HepG2 (cell line): ENCODE measurements at regions not wholly inside any gene's neighbourhood (a gene's known extent, or its start where the extent isn't known, plus 50 kb on each side); places are given as distances from the start of the nearest gene placed in this dataset.
A peak's percentile ranks its signal among the peaks of the same experiment; 100 is the strongest.

Source experiments
- CEBPG ChIP-seq: IDR thresholded peaks from 2 replicates; pipeline ENCODE4 v1.6.1; 2016
- EP300 ChIP-seq, 3 experiments: sonication (generic) in 1 of 3; formaldehyde crosslinking in 1 of 3; IDR thresholded peaks; 2 replicates each; pipeline versions ENCODE4 v1.5.1 to v1.6.1; 2011 to 2020; ENCODE audit warnings: low read depth in 2 of 3, low read length in 2 of 3, borderline replicate concordance in 1 of 3, improper control_type of control experiment in 1 of 3, mild to moderate bottlenecking in 1 of 3, missing genetic modification reagents in 1 of 3, moderate library complexity in 1 of 3
- GABPB1 ChIP-seq: IDR thresholded peaks from 2 replicates; pipeline ENCODE4 v1.6.1; 2016; ENCODE audit warnings: mild to moderate bottlenecking, missing genetic modification reagents, moderate library complexity, missing compliant biosample characterization
- HNF4A ChIP-seq: sonication (generic); formaldehyde crosslinking; IDR thresholded peaks from 2 replicates; pipeline ENCODE4 v1.4.0; 2020; ENCODE audit warnings: missing genetic modification reagents
- HOXA3 ChIP-seq: sonication (generic); formaldehyde crosslinking; IDR thresholded peaks from 2 replicates; pipeline ENCODE4 v1.5.0; 2020; ENCODE audit warnings: missing genetic modification reagents
- KDM1A ChIP-seq: IDR thresholded peaks from 2 replicates; pipeline ENCODE4 v1.6.1; 2016; ENCODE audit warnings: missing compliant biosample characterization
- KDM4B ChIP-seq: sonication (generic); formaldehyde crosslinking; IDR thresholded peaks from 2 replicates; pipeline ENCODE4 v1.4.0; 2020; ENCODE audit warnings: missing genetic modification reagents
- KDM5B ChIP-seq: sonication (generic); formaldehyde crosslinking; IDR thresholded peaks from 2 replicates; pipeline ENCODE4 v1.4.0; 2020; ENCODE audit warnings: missing genetic modification reagents, mild to moderate bottlenecking, borderline replicate concordance
- KLF6 ChIP-seq: IDR thresholded peaks from 2 replicates; pipeline ENCODE4 v1.8.0; 2016; ENCODE audit warnings: missing biosample characterization, missing genetic modification reagents
- MED13 ChIP-seq: sonication (generic); formaldehyde crosslinking; IDR thresholded peaks from 2 replicates; pipeline ENCODE4 v1.5.0; 2020; ENCODE audit warnings: missing genetic modification reagents
- POGZ ChIP-seq: sonication (generic); formaldehyde crosslinking; IDR thresholded peaks from 2 replicates; pipeline ENCODE4 v1.4.0; 2020; ENCODE audit warnings: mild to moderate bottlenecking, missing genetic modification reagents
- RBAK ChIP-seq: sonication (generic); formaldehyde crosslinking; IDR thresholded peaks from 2 replicates; pipeline ENCODE4 v1.5.1; 2020; ENCODE audit warnings: mild to moderate bottlenecking, missing genetic modification reagents
- SETDB1 ChIP-seq: sonication (generic); formaldehyde crosslinking; IDR thresholded peaks from 2 replicates; pipeline ENCODE4 v1.5.1; 2020; ENCODE audit warnings: missing genetic modification reagents, mild to moderate bottlenecking, borderline replicate concordance
- STAG1 ChIP-seq: sonication (generic); formaldehyde crosslinking; IDR thresholded peaks from 2 replicates; pipeline ENCODE4 v1.4.0; 2020; ENCODE audit warnings: missing genetic modification reagents
- TARDBP ChIP-seq: sonication (generic); formaldehyde crosslinking; IDR thresholded peaks from 2 replicates; pipeline ENCODE4 v1.8.0; 2022; ENCODE audit warnings: mild to moderate bottlenecking, missing genetic modification reagents
- ZFP36 ChIP-seq: fragments of 150-350 bp; IDR thresholded peaks from 2 replicates; pipeline ENCODE4 v1.6.1; 2018; ENCODE audit warnings: borderline replicate concordance, low read length, low read depth; ENCODE audit not compliant: partially characterized antibody
- ZKSCAN1 ChIP-seq: fragments of 150-350 bp; IDR thresholded peaks from 2 replicates; pipeline ENCODE4 v1.6.1; 2014; ENCODE audit warnings: low read length
- ZKSCAN8 ChIP-seq: IDR thresholded peaks from 2 replicates; pipeline ENCODE4 v1.6.1; 2016; ENCODE audit warnings: borderline replicate concordance, missing genetic modification reagents, missing compliant biosample characterization
- ZMYM3 ChIP-seq: sonication (generic); formaldehyde crosslinking; IDR thresholded peaks from 2 replicates; pipeline ENCODE4 v1.5.1; 2020; ENCODE audit warnings: mild to moderate bottlenecking, missing genetic modification reagents
- ZNF24 ChIP-seq: fragments of 450-650 bp; IDR thresholded peaks from 2 replicates; pipeline ENCODE4 v1.6.1; 2017; ENCODE audit warnings: antibody characterized with exemption, mild to moderate bottlenecking
- ZNF3 ChIP-seq: IDR thresholded peaks from 2 replicates; pipeline ENCODE4 v1.7.0; 2017; ENCODE audit warnings: inconsistent platforms
- ZNF577 ChIP-seq: sonication (generic); formaldehyde crosslinking; IDR thresholded peaks from 2 replicates; pipeline ENCODE4 v1.4.0; 2020; ENCODE audit warnings: mild to moderate bottlenecking, low read depth, missing genetic modification reagents, borderline replicate concordance
- ZNF629 ChIP-seq: sonication (generic); formaldehyde crosslinking; conservative IDR thresholded peaks from 2 replicates; pipeline ENCODE4 v1.5.0; 2020; ENCODE audit warnings: missing genetic modification reagents
- ZNF670 ChIP-seq: sonication (generic); formaldehyde crosslinking; IDR thresholded peaks from 2 replicates; pipeline ENCODE4 v1.8.0; 2022; ENCODE audit warnings: mild to moderate bottlenecking, missing genetic modification reagents, borderline replicate concordance
- ZNF768 ChIP-seq: sonication (generic); formaldehyde crosslinking; IDR thresholded peaks from 2 replicates; pipeline ENCODE4 v1.4.0; 2020; ENCODE audit warnings: missing genetic modification reagents
- TF ChIP-seq, protein P1 (sequence below): sonication (generic); formaldehyde crosslinking; IDR thresholded peaks from 2 replicates; pipeline ENCODE4 v1.4.0; 2020; ENCODE audit warnings: missing genetic modification reagents, borderline replicate concordance
- TF ChIP-seq, protein P2 (sequence below): sonication (generic); formaldehyde crosslinking; IDR thresholded peaks from 2 replicates; pipeline ENCODE4 v1.4.0; 2020; ENCODE audit warnings: missing genetic modification reagents

DNA sequence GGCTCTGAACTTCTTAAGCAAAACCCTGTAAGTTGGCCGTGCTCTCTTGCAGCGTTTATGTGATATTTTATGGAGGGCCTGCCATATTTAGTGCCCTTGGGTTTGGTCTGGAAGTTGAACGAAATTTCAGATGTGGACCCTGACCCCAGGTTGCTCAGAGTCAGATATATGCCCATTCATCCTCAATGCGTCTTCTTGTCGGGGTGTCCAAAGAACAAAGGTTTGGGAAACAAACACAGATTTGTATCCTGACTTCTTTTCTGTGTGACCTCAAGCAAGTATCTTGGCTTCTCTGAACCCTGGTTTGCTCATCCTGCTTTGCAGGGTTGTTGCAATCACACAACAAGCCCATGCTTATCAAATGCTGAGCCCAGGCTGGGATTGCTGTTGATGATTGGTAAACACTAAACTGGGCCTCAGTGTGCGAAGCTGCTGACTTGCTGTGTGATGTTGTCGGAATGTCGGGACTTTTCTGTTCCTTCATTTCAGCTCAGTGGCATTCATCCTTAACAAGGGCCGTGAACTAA, 103.5 kb upstream of the PTPN1 start (continued):
- peak in 1 of 2 experiments; percentile 47; a peak in 1 of 4 replicates for TF ChIP-seq EP300 (IDR thresholded peaks at IDR 0.05; ENCODE audit: low read depth in 2 of 2, low read length in 2 of 2)
- no peak for TF ChIP-seq EP300 (CRISPR knock-in tag; IDR thresholded peaks at IDR 0.05; ENCODE audit: borderline replicate concordance)
- TF ChIP-seq ZNF24, result no peak
- no peak for TF ChIP-seq ZNF577 (CRISPR knock-in tag)
- TF ChIP-seq POGZ (CRISPR knock-in tag), result no peak
- TF ChIP-seq CEBPG (CRISPR knock-in tag), result peak; percentile 49; the same call in 1 of the 2 replicates
- no peak for TF ChIP-seq KDM4B (CRISPR knock-in tag)
- TF ChIP-seq MED13 (CRISPR knock-in tag), result no peak
- TF ChIP-seq KDM5B (CRISPR knock-in tag), result no peak
- TF ChIP-seq ZNF3 (CRISPR knock-in tag), result 0 out of 2 replicates have a peak, but pooled peaks have one; percentile 72
- TF ChIP-seq, protein P1, sequence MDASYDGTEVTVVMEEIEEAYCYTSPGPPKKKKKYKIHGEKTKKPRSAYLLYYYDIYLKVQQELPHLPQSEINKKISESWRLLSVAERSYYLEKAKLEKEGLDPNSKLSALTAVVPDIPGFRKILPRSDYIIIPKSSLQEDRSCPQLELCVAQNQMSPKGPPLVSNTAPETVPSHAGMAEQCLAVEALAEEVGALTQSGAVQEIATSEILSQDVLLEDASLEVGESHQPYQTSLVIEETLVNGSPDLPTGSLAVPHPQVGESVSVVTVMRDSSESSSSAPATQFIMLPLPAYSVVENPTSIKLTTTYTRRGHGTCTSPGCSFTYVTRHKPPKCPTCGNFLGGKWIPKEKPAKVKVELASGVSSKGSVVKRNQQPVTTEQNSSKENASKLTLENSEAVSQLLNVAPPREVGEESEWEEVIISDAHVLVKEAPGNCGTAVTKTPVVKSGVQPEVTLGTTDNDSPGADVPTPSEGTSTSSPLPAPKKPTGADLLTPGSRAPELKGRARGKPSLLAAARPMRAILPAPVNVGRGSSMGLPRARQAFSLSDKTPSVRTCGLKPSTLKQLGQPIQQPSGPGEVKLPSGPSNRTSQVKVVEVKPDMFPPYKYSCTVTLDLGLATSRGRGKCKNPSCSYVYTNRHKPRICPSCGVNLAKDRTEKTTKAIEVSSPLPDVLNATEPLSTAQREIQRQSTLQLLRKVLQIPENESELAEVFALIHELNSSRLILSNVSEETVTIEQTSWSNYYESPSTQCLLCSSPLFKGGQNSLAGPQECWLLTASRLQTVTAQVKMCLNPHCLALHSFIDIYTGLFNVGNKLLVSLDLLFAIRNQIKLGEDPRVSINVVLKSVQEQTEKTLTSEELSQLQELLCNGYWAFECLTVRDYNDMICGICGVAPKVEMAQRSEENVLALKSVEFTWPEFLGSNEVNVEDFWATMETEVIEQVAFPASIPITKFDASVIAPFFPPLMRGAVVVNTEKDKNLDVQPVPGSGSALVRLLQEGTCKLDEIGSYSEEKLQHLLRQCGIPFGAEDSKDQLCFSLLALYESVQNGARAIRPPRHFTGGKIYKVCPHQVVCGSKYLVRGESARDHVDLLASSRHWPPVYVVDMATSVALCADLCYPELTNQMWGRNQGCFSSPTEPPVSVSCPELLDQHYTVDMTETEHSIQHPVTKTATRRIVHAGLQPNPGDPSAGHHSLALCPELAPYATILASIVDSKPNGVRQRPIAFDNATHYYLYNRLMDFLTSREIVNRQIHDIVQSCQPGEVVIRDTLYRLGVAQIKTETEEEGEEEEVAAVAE (CRISPR knock-in tag), result no peak
- peak; percentile 98 for TF ChIP-seq ZMYM3 (CRISPR knock-in tag)
- TF ChIP-seq ZFP36, result peak; percentile 26
- TF ChIP-seq HOXA3 (CRISPR knock-in tag), result peak; percentile 27; the same call in 1 of the 2 replicates
- peak; percentile 98 for TF ChIP-seq KDM1A (CRISPR knock-in tag)
- peak; percentile 99 for TF ChIP-seq ZNF768
- 0 out of 2 replicates have a peak, but pooled peaks have one; percentile 21 for TF ChIP-seq RBAK
- TF ChIP-seq, protein P2, sequence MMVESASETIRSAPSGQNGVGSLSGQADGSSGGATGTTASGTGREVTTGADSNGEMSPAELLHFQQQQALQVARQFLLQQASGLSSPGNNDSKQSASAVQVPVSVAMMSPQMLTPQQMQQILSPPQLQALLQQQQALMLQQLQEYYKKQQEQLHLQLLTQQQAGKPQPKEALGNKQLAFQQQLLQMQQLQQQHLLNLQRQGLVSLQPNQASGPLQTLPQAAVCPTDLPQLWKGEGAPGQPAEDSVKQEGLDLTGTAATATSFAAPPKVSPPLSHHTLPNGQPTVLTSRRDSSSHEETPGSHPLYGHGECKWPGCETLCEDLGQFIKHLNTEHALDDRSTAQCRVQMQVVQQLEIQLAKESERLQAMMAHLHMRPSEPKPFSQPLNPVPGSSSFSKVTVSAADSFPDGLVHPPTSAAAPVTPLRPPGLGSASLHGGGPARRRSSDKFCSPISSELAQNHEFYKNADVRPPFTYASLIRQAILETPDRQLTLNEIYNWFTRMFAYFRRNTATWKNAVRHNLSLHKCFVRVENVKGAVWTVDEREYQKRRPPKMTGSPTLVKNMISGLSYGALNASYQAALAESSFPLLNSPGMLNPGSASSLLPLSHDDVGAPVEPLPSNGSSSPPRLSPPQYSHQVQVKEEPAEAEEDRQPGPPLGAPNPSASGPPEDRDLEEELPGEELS (CRISPR knock-in tag), result 0 out of 2 replicates have a peak, but pooled peaks have one; percentile 22
- peak; percentile 41; the same call in 1 of the 2 replicates for TF ChIP-seq TARDBP (CRISPR knock-in tag)
- TF ChIP-seq HNF4A (CRISPR knock-in tag), result peak; percentile 67
- no peak for TF ChIP-seq STAG1 (CRISPR knock-in tag)
- TF ChIP-seq SETDB1, result no peak
- TF ChIP-seq GABPB1 (CRISPR knock-in tag), result no peak
- TF ChIP-seq ZKSCAN1, result 0 out of 2 replicates have a peak, but pooled peaks have one; percentile 15
- TF ChIP-seq KLF6, result no peak
- peak; percentile 68 for TF ChIP-seq ZNF629 (CRISPR knock-in tag)
- 0 out of 2 replicates have a peak, but pooled peaks have one; percentile 4 for TF ChIP-seq ZNF670 (CRISPR knock-in tag)
- TF ChIP-seq ZKSCAN8, result 0 out of 2 replicates have a peak, but pooled peaks have one; percentile 17
